Keratinocyte (primary cell): ENCODE measurements at regions not wholly inside any gene's neighbourhood (a gene's known extent, or its start where the extent isn't known, plus 50 kb on each side); places are given as distances from the start of the nearest gene placed in this dataset.
"Not testable (repeated sequence)": the region's sequence is repeated elsewhere in the genome, so short reads cannot be mapped to it uniquely, and the experiment has no call there.

Experiments used
- DNase-seq: peaks from one replicate; pipeline ENCODE4 v3.0.0-alpha.2; 2011; ENCODE audit warnings: low read depth, missing footprints, low spot score
- FAIRE-seq: peaks from 2 replicates; lab custom pipeline; 2011; peaks lifted over from hg19 to GRCh38; lab: Jason Lieb, UNC
- H2AFZ ChIP-seq: 2 replicates; pipeline ENCODE4 v1.6.0; 2012; ENCODE audit warnings: low read length, control low read depth, inconsistent platforms; ENCODE audit not compliant: control insufficient read depth
- H3K27ac ChIP-seq: 2 replicates; pipeline ENCODE4 v1.5.1; 2011; ENCODE audit warnings: low read length; ENCODE audit not compliant: control insufficient read depth, insufficient read depth
- H3K27me3 ChIP-seq: 3 replicates; pipeline ENCODE4 v1.6.0; 2011; ENCODE audit warnings: low read length; ENCODE audit not compliant: control insufficient read depth, insufficient read depth; ENCODE audit errors: extremely low read depth
- H3K36me3 ChIP-seq, 2 experiments: 2 replicates in 1 of 2; 3 replicates in 1 of 2; pipeline ENCODE4 v1.5.1; 2011; ENCODE audit warnings: low read length in 2 of 2, mild to moderate bottlenecking in 1 of 2; ENCODE audit not compliant: control insufficient read depth in 2 of 2, insufficient read depth in 2 of 2; ENCODE audit errors: extremely low read depth in 1 of 2
- H3K4me1 ChIP-seq: 3 replicates; pipeline ENCODE4 v1.5.1; 2011; ENCODE audit warnings: low read length; ENCODE audit not compliant: control insufficient read depth, insufficient read depth; ENCODE audit errors: extremely low read depth
- H3K4me2 ChIP-seq: 3 replicates; pipeline ENCODE4 v1.6.0; 2011; ENCODE audit warnings: low read depth, low read length; ENCODE audit not compliant: control insufficient read depth, insufficient read depth; ENCODE audit errors: extremely low read depth
- H3K4me3 ChIP-seq, 3 experiments: fragments of 200-600 bp in 1 of 3; sonication (generic) in 1 of 3; 2 replicates in 2 of 3; 3 replicates in 1 of 3; pipeline ENCODE4 v1.5.1; 2011 to 2016; ENCODE audit warnings: low read length in 3 of 3, mild to moderate bottlenecking in 3 of 3, control low read depth in 2 of 3, inconsistent platforms in 1 of 3, low read depth in 1 of 3, mixed read lengths in 1 of 3, mixed run types in 1 of 3, moderate library complexity in 1 of 3; ENCODE audit not compliant: control insufficient read depth in 2 of 3, insufficient read depth in 2 of 3; ENCODE audit errors: extremely low read depth in 1 of 3
- H3K79me2 ChIP-seq: 2 replicates; pipeline ENCODE4 v1.6.0; 2012; ENCODE audit warnings: low read length; ENCODE audit not compliant: control insufficient read depth, insufficient read depth
- H3K9ac ChIP-seq: 3 replicates; pipeline ENCODE4 v1.6.0; 2011; ENCODE audit warnings: low read length; ENCODE audit not compliant: control insufficient read depth, insufficient read depth; ENCODE audit errors: extremely low read depth
- H3K9me1 ChIP-seq: 3 replicates; pipeline ENCODE4 v1.6.0; 2011; ENCODE audit warnings: low read length; ENCODE audit not compliant: control insufficient read depth, insufficient read depth; ENCODE audit errors: extremely low read depth
- H3K9me3 ChIP-seq: 2 replicates; pipeline ENCODE4 v1.5.1; 2012; ENCODE audit warnings: low read depth, low read length; ENCODE audit not compliant: control insufficient read depth
- H4K20me1 ChIP-seq: 3 replicates; pipeline ENCODE4 v1.6.0; 2011; ENCODE audit warnings: low read length; ENCODE audit not compliant: control insufficient read depth, insufficient read depth; ENCODE audit errors: extremely low read depth
- EZH2 ChIP-seq: IDR thresholded peaks from one replicate; pipeline ENCODE4 v1.6.1; 2012; ENCODE audit warnings: inconsistent platforms, mild to moderate bottlenecking, low read length, moderate library complexity
- dilution Hi-C: fragments of 300-500 bp; cut with MboI; formaldehyde crosslinking; loops from one replicate; pipeline ENCODE4 v1.7.0; 2020; ENCODE audit warnings: low sequenced_read_pairs; ENCODE audit not compliant: extremely low pct_ligation_motif_present
- TF ChIP-seq, protein P1 (sequence below), 3 experiments: IDR thresholded peaks in 1 of 3; conservative IDR thresholded peaks in 1 of 3; optimal IDR thresholded peaks in 1 of 3; 2 replicates in 2 of 3; 3 replicates in 1 of 3; pipeline versions ENCODE3 to v1.5.1; 2011; ENCODE audit warnings: low read length in 3 of 3, mild to moderate bottlenecking in 3 of 3, moderate library complexity in 2 of 3, control low read depth in 1 of 3, inconsistent platforms in 1 of 3; ENCODE audit not compliant: insufficient read depth in 2 of 3; ENCODE audit errors: extremely low read depth in 1 of 3

DNA sequence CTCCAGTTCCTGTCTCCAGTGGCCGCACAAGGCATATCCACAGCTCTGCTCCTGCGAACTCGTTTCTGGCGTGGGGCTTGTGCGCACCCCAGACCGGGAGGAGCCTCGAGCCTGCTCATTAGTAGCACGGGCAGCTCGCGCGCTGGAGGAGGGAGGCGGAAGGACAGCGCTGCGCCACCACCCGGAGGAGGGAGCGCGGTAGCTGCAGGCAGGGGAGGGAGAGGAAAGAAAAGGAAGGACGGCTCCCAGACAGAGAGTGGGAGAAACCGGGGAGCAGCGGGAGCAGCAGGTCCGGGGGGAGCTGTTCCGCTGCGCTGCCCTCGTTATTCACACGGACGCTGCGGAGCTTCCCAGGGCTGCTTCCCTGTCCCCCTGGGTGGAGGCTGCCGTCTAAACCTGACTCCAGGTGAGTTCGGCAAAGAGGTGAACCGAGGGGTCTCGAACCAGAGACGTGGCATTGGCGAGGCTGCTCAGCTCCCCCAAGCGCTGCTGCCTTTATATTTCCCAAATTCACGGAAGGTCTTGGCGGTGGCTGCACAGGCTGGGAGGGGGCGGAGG is 121.3 kb upstream of the ZNF717 start:
- H3K9me1 ChIP-seq: no peaks in the 10 kb centered on the region
- no peak overlapping the region for H3K9ac ChIP-seq

GRCh38 chr3:75913800-75914350 is 128.5 kb upstream of the ZNF717 start:
- H4K20me1 ChIP-seq: no peaks in the 10 kb centered on the region
- TF ChIP-seq EZH2: no peak
- TF ChIP-seq, protein P1, sequence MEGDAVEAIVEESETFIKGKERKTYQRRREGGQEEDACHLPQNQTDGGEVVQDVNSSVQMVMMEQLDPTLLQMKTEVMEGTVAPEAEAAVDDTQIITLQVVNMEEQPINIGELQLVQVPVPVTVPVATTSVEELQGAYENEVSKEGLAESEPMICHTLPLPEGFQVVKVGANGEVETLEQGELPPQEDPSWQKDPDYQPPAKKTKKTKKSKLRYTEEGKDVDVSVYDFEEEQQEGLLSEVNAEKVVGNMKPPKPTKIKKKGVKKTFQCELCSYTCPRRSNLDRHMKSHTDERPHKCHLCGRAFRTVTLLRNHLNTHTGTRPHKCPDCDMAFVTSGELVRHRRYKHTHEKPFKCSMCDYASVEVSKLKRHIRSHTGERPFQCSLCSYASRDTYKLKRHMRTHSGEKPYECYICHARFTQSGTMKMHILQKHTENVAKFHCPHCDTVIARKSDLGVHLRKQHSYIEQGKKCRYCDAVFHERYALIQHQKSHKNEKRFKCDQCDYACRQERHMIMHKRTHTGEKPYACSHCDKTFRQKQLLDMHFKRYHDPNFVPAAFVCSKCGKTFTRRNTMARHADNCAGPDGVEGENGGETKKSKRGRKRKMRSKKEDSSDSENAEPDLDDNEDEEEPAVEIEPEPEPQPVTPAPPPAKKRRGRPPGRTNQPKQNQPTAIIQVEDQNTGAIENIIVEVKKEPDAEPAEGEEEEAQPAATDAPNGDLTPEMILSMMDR (optimal IDR thresholded peaks at IDR 0.05 in 1 of 3, IDR thresholded peaks at IDR 0.05 in 1 of 3, conservative IDR thresholded peaks at IDR 0.05 in 1 of 3; ENCODE audit: extremely low read depth in 1 of 3, insufficient read depth in 2 of 3, low read length in 3 of 3): no peak
- no peaks in the 10 kb centered on the region for H3K9me1 ChIP-seq
- no peaks in the 10 kb centered on the region for H3K79me2 ChIP-seq
- H3K9me3 ChIP-seq: no peaks in the 10 kb centered on the region
- no peaks in the 10 kb centered on the region for H3K27me3 ChIP-seq
- no peak overlapping the region for H3K4me3 ChIP-seq
- dilution Hi-C loops: no loop called here
- no peaks in the 10 kb centered on the region for H3K4me1 ChIP-seq
- no peak overlapping the region for H3K4me2 ChIP-seq
- H3K27ac ChIP-seq: no peak overlapping the region
- no peak for DNase-seq
- no peaks in the 10 kb centered on the region for H3K36me3 ChIP-seq
- H3K9ac ChIP-seq: no peak overlapping the region
- FAIRE-seq: no peak
- no peak overlapping the region for H2AFZ ChIP-seq

More for the DNA sequence above, 121.3 kb upstream of the ZNF717 start:
- H3K4me2 ChIP-seq: peak overlapping the region; percentile 62
- H3K4me1 ChIP-seq: no peaks in the 10 kb centered on the region
- TF ChIP-seq EZH2: no peak
- TF ChIP-seq, protein P1 (optimal IDR thresholded peaks at IDR 0.05 in 1 of 3, IDR thresholded peaks at IDR 0.05 in 1 of 3, conservative IDR thresholded peaks at IDR 0.05 in 1 of 3; ENCODE audit: extremely low read depth in 1 of 3, insufficient read depth in 2 of 3, low read length in 3 of 3): peak in 2 of 3 experiments; percentile 49 to 51
- H3K27ac ChIP-seq: no peak overlapping the region
- no peaks in the 10 kb centered on the region for H4K20me1 ChIP-seq
- H3K4me3 ChIP-seq: peak overlapping the region in 1 of 3 experiments; percentile 40
- H2AFZ ChIP-seq: peak overlapping the region; percentile 83
- dilution Hi-C loops: no loop called here
- no peak for DNase-seq
- H3K9me3 ChIP-seq: no peaks in the 10 kb centered on the region
- no peaks in the 10 kb centered on the region for H3K79me2 ChIP-seq
- no peaks in the 10 kb centered on the region for H3K36me3 ChIP-seq
- FAIRE-seq: no peak
- H3K27me3 ChIP-seq: no peaks in the 10 kb centered on the region

DNA sequence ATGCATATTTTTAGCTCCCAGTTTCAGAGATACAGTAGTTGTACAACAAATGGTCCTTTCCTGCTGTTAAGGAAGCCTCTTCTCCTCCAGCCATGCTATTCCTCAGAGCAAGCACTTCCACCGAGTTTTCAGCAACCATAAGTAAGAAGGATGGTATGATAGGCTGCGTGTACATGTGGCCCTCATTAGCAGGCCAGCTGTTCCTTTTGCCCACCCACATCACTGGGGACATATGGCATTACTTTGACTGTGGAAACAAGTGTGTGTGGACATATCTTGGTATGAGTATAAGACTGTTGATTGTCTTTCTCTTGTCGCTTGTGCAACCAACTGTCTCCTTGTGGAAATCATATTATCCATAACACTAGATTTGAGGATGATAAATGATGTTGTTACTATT is 129.4 kb upstream of the ZNF717 start:
- H3K4me1 ChIP-seq, dilution Hi-C loops, H3K9ac ChIP-seq, H3K4me3 ChIP-seq, DNase-seq, H2AFZ ChIP-seq, H3K27ac ChIP-seq, H3K9me1 ChIP-seq, H3K27me3 ChIP-seq, H3K79me2 ChIP-seq, FAIRE-seq, H3K9me3 ChIP-seq, H3K36me3 ChIP-seq, H3K4me2 ChIP-seq, H4K20me1 ChIP-seq: not testable (repeated sequence)
